Gastroesophageal sphincter (tissue), 3 donors: ENCODE measurements at regions not wholly inside any gene's neighbourhood (a gene's known extent, or its start where the extent isn't known, plus 50 kb on each side); places are given as distances from the start of the nearest gene placed in this dataset.

Source experiments
- POLR2A ChIP-seq, 2 donors: fragments of 450-650 bp; IDR thresholded peaks; one replicate each; pipeline ENCODE4 v1.6.1; 2017; ENCODE audit warnings: antibody characterized with exemption in 2 of 2, mild to moderate bottlenecking in 2 of 2, moderate library complexity in 1 of 2
- TF ChIP-seq, protein P1 (sequence below), 4 experiments: fragments of 200-600 bp in 2 of 4; fragments of 450-650 bp in 2 of 4; sonication (generic) in 1 of 4; IDR thresholded peaks; one replicate each; pipeline ENCODE4 v1.5.1; 2017 to 2019; ENCODE audit warnings: antibody characterized with exemption in 4 of 4, mild to moderate bottlenecking in 2 of 4, moderate library complexity in 2 of 4

GRCh38 chr9:29609282-29609681, 2036.0 kb upstream of the C9orf72 start:
- TF ChIP-seq, protein P1, sequence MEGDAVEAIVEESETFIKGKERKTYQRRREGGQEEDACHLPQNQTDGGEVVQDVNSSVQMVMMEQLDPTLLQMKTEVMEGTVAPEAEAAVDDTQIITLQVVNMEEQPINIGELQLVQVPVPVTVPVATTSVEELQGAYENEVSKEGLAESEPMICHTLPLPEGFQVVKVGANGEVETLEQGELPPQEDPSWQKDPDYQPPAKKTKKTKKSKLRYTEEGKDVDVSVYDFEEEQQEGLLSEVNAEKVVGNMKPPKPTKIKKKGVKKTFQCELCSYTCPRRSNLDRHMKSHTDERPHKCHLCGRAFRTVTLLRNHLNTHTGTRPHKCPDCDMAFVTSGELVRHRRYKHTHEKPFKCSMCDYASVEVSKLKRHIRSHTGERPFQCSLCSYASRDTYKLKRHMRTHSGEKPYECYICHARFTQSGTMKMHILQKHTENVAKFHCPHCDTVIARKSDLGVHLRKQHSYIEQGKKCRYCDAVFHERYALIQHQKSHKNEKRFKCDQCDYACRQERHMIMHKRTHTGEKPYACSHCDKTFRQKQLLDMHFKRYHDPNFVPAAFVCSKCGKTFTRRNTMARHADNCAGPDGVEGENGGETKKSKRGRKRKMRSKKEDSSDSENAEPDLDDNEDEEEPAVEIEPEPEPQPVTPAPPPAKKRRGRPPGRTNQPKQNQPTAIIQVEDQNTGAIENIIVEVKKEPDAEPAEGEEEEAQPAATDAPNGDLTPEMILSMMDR (IDR thresholded peaks at IDR 0.05) = no peak
- no peak for TF ChIP-seq POLR2A (IDR thresholded peaks at IDR 0.05)
